HepG2 (cell line): ENCODE measurements at regions not wholly inside any gene's neighbourhood (a gene's known extent, or its start where the extent isn't known, plus 50 kb on each side); places are given as distances from the start of the nearest gene placed in this dataset.

Experiments
- ATAC-seq: fragments of 200-7000 bp; cut with Tn5 transposase; 3 replicates; pipeline ENCODE4 v1.9.1; 2020; ENCODE audit warnings: mild to moderate bottlenecking, moderate library complexity
- BruUV-seq: library from RNA; stranded (reverse); fragments of 400-500 nt; replicated peaks from 2 replicates; lab custom pipeline; 2021; lab: Mats Ljungman, UMichigan
- CTCF ChIA-PET: fragments of 300-600 bp; formaldehyde crosslinking; extraction: SDS; loops from one replicate; lab custom pipeline; 2021; ENCODE audit warnings: low total read pairs, inconsistent platforms, low intra/inter-chr PET ratio; lab: Yijun Ruan, JAX
- POLR2A ChIA-PET: fragments of 350-600 bp; sonication (Branson Sonifier 250); formaldehyde crosslinking; loops from one replicate; lab custom pipeline; 2020; ENCODE audit warnings: antibody characterized with exemption, inconsistent platforms; lab: Yijun Ruan, JAX
- DNase-seq: peaks from one replicate; pipeline ENCODE4 v3.0.0-alpha.2; 2015; ENCODE audit warnings: low spot score
- FAIRE-seq: peaks from 3 replicates; lab custom pipeline; 2011; peaks lifted over from hg19 to GRCh38; lab: Jason Lieb, UNC
- H2AFZ ChIP-seq: one replicate; pipeline ENCODE4 v1.6.1; 2011; ENCODE audit warnings: low read length, inconsistent platforms
- H3K27ac ChIP-seq: fragments of 300-600 bp; 3 replicates; pipeline ENCODE4 v1.8.0; 2011; ENCODE audit warnings: mixed run types, mild to moderate bottlenecking, mixed read lengths, low read length, inconsistent platforms; ENCODE audit not compliant: insufficient read depth; ENCODE audit errors: extremely low read length
- H3K27me3 ChIP-seq, 2 experiments: fragments of 200-600 bp in 1 of 2; 2 replicates in 1 of 2; 3 replicates in 1 of 2; pipeline versions ENCODE4 v1.6.0 to v1.8.0; 2011; ENCODE audit warnings: low read length in 2 of 2, mild to moderate bottlenecking in 2 of 2, moderate library complexity in 2 of 2, inconsistent platforms in 1 of 2; ENCODE audit not compliant: insufficient read depth in 2 of 2, control insufficient read depth in 1 of 2
- H3K36me3 ChIP-seq, 2 experiments: fragments of 200-600 bp in 1 of 2; replicated peaks in 1 of 2; 2 replicates in 1 of 2; 3 replicates in 1 of 2; pipeline versions ENCODE4 v1.5.1 to v1.8.0; 2011; ENCODE audit warnings: low read length in 2 of 2, inconsistent platforms in 1 of 2; ENCODE audit not compliant: insufficient read depth in 2 of 2, control insufficient read depth in 1 of 2
- H3K4me1 ChIP-seq: 2 replicates; pipeline ENCODE4 v1.5.1; 2012; ENCODE audit warnings: low read length, inconsistent platforms; ENCODE audit not compliant: insufficient read depth
- H3K4me2 ChIP-seq: 2 replicates; pipeline ENCODE4 v1.6.0; 2011; ENCODE audit warnings: low read depth, low read length, inconsistent platforms
- H3K4me3 ChIP-seq, 3 experiments: fragments of 200-600 bp in 1 of 3; sonication (generic), shearing (Covaris generic) in 1 of 3; replicated peaks in 1 of 3; 2 replicates each; pipeline ENCODE4 v1.5.1; 2011 to 2016; ENCODE audit warnings: low read length in 3 of 3, inconsistent platforms in 2 of 3, low read depth in 2 of 3, mild to moderate bottlenecking in 2 of 3, control low read depth in 1 of 3, mixed read lengths in 1 of 3; ENCODE audit not compliant: insufficient read depth in 1 of 3
- H3K79me2 ChIP-seq: one replicate; pipeline ENCODE4 v1.6.1; 2011; ENCODE audit warnings: low read length, inconsistent platforms; ENCODE audit not compliant: insufficient read depth
- H3K9ac ChIP-seq: 2 replicates; pipeline ENCODE4 v1.6.0; 2011; ENCODE audit warnings: mild to moderate bottlenecking, low read depth, low read length, inconsistent platforms; ENCODE audit not compliant: insufficient read depth
- H3K9me3 ChIP-seq: 2 replicates; pipeline ENCODE4 v1.5.1; 2012; ENCODE audit warnings: mild to moderate bottlenecking, low read length
- H4K20me1 ChIP-seq: 2 replicates; pipeline ENCODE4 v1.6.0; 2011; ENCODE audit warnings: inconsistent platforms, mild to moderate bottlenecking, low read length, moderate library complexity; ENCODE audit not compliant: insufficient read depth
- CSRNP1 ChIP-seq: sonication (generic); formaldehyde crosslinking; IDR thresholded peaks from 2 replicates; pipeline ENCODE4 v1.8.1; 2023; ENCODE audit warnings: mild to moderate bottlenecking, missing genetic modification reagents
- FOXA3 ChIP-seq: IDR thresholded peaks from 2 replicates; pipeline ENCODE4 v1.6.1; 2016; ENCODE audit warnings: missing genetic modification reagents, missing compliant biosample characterization
- GLI4 ChIP-seq: sonication (generic); formaldehyde crosslinking; IDR thresholded peaks from 2 replicates; pipeline ENCODE4 v1.5.1; 2020; ENCODE audit warnings: missing genetic modification reagents, mild to moderate bottlenecking, moderate library complexity, borderline replicate concordance
- HMGA1 ChIP-seq: sonication (generic); formaldehyde crosslinking; conservative IDR thresholded peaks from 2 replicates; pipeline ENCODE4 v1.4.0; 2020; ENCODE audit warnings: missing genetic modification reagents
- IRF1 ChIP-seq: sonication (generic); formaldehyde crosslinking; IDR thresholded peaks from 2 replicates; pipeline ENCODE4 v1.4.0; 2020; ENCODE audit warnings: low read depth, mild to moderate bottlenecking, missing genetic modification reagents
- IRX3 ChIP-seq: sonication (generic); formaldehyde crosslinking; IDR thresholded peaks from 2 replicates; pipeline ENCODE4 v1.8.1; 2023; ENCODE audit warnings: mild to moderate bottlenecking, low read depth, missing genetic modification reagents, borderline replicate concordance
- KLF13 ChIP-seq: sonication (generic); formaldehyde crosslinking; IDR thresholded peaks from 2 replicates; pipeline ENCODE4 v1.4.0; 2020; ENCODE audit warnings: mild to moderate bottlenecking, missing genetic modification reagents
- ZBTB8A ChIP-seq: sonication (generic); formaldehyde crosslinking; IDR thresholded peaks from 2 replicates; pipeline ENCODE4 v1.4.0; 2020; ENCODE audit warnings: mild to moderate bottlenecking, low read depth, missing genetic modification reagents, borderline replicate concordance
- ZNF431 ChIP-seq: sonication (generic); formaldehyde crosslinking; IDR thresholded peaks from 2 replicates; pipeline ENCODE4 v1.9.0; 2022; ENCODE audit warnings: missing genetic modification reagents, low read depth, mild to moderate bottlenecking, borderline replicate concordance
- ZNF652 ChIP-seq: IDR thresholded peaks from 2 replicates; pipeline ENCODE4 v1.6.1; 2016; ENCODE audit warnings: low read depth, borderline replicate concordance
- ZNF781 ChIP-seq: sonication (generic); formaldehyde crosslinking; IDR thresholded peaks from 2 replicates; pipeline ENCODE4 v1.5.1; 2020; ENCODE audit warnings: borderline replicate concordance, mild to moderate bottlenecking, missing genetic modification reagents; ENCODE audit errors: not compliant biosample characterization
- ZNF839 ChIP-seq: sonication (generic); formaldehyde crosslinking; IDR thresholded peaks from 2 replicates; pipeline ENCODE4 v1.4.0; 2020; ENCODE audit warnings: missing genetic modification reagents, mild to moderate bottlenecking, borderline replicate concordance
- WGBS: methylation state at CpG from one replicate; pipeline ENCODE4 v1.1.6; 2017; ENCODE audit warnings: low lambda C conversion rate; 5-methylcytosine and 5-hydroxymethylcytosine counted together
- in situ Hi-C: cut with HindIII; loops from 2 replicates; pipeline ENCODE4 v1.10.0; 2017; ENCODE audit warnings: low pct_unique_long_range_greater_than_20kb; ENCODE audit not compliant: extremely low pct_ligation_motif_present
- intact Hi-C: fragments of 100-400 bp; cut with micrococcal nuclease; formaldehyde crosslinking; loops from one replicate; pipeline ENCODE4 v1.10.0; 2022; ENCODE audit not compliant: unreplicated experiment

GRCh38 chr3:3992312-3992874 lies 193.2 kb downstream of the LRRN1 start:
- Histone ChIP-seq H3K4me2 (no peak overlapping the region), H3K4me3 (no peak overlapping the region), H4K20me1 (no peaks in the 10 kb centered on the region), H3K4me1 (no peaks in the 10 kb centered on the region), H3K36me3 (no peaks in the 10 kb centered on the region), H3K27ac (no peak overlapping the region), H3K9ac (no peak overlapping the region), H3K27me3 (no peaks in the 10 kb centered on the region), H3K9me3 (no peaks in the 10 kb centered on the region), H2AFZ (no peak overlapping the region), H3K79me2 (no peaks in the 10 kb centered on the region)
- intact Hi-C loops, result no loop called here
- DNase-seq (no peak), ATAC-seq (no peak), FAIRE-seq (no peak)
- CTCF ChIA-PET, result no interaction called here
- POLR2A ChIA-PET, result no interaction called here
- 59% methylated on average over 5 of the region's 5 CpGs for WGBS
- BruUV-seq, result no TSS peak
- TF ChIP-seq IRX3 (CRISPR knock-in tag) (no peak), ZBTB8A (CRISPR knock-in tag) (no peak), KLF13 (CRISPR knock-in tag) (no peak), ZNF652 (CRISPR knock-in tag) (no peak)
- in situ Hi-C loops, result no loop called here

GRCh38 chr3:3998140-3998922 lies 199.1 kb downstream of the LRRN1 start:
- ATAC-seq (peak; percentile 81), DNase-seq (peak; percentile 52), FAIRE-seq (peak; percentile 82)
- Histone ChIP-seq H3K27me3 (no peaks in the 10 kb centered on the region), H3K27ac (no peak overlapping the region), H2AFZ (no peak overlapping the region), H3K79me2 (no peaks in the 10 kb centered on the region), H4K20me1 (no peaks in the 10 kb centered on the region), H3K9ac (no peak overlapping the region), H3K9me3 (no peaks in the 10 kb centered on the region), H3K36me3 (no peaks in the 10 kb centered on the region), H3K4me3 (no peak overlapping the region), H3K4me2 (no peak overlapping the region), H3K4me1 (no peaks in the 10 kb centered on the region)
- 3% methylated on average over 5 of the region's 5 CpGs for WGBS
- ChIA-PET CTCF (interaction anchor here (1.4 to 1.8 kb wide), 2 partner anchors 798 to 802 kb away, joined by 4 to 14 read pairs; no protein-coding TSS in a partner anchor), POLR2A (no interaction called here)
- no TSS peak for BruUV-seq
- in situ Hi-C loops (no loop called here), intact Hi-C loops (loop anchor here (1.0 to 5.0 kb wide), 2 partner anchors 294 to 802 kb away; no protein-coding TSS in a partner anchor)
- TF ChIP-seq HMGA1 (CRISPR knock-in tag) (no peak), ZNF781 (CRISPR knock-in tag) (no peak), FOXA3 (no peak), GLI4 (CRISPR knock-in tag) (no peak), CSRNP1 (CRISPR knock-in tag) (no peak), ZNF431 (CRISPR knock-in tag) (no peak), ZNF839 (CRISPR knock-in tag) (no peak), IRF1 (no peak)
